ENCODE measurements at regions not wholly inside any gene's neighbourhood (a gene's known extent, or its start where the extent isn't known, plus 50 kb on each side); places are given as distances from the start of the nearest gene placed in this dataset.

- TF ChIP-seq, protein P1, sequence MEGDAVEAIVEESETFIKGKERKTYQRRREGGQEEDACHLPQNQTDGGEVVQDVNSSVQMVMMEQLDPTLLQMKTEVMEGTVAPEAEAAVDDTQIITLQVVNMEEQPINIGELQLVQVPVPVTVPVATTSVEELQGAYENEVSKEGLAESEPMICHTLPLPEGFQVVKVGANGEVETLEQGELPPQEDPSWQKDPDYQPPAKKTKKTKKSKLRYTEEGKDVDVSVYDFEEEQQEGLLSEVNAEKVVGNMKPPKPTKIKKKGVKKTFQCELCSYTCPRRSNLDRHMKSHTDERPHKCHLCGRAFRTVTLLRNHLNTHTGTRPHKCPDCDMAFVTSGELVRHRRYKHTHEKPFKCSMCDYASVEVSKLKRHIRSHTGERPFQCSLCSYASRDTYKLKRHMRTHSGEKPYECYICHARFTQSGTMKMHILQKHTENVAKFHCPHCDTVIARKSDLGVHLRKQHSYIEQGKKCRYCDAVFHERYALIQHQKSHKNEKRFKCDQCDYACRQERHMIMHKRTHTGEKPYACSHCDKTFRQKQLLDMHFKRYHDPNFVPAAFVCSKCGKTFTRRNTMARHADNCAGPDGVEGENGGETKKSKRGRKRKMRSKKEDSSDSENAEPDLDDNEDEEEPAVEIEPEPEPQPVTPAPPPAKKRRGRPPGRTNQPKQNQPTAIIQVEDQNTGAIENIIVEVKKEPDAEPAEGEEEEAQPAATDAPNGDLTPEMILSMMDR (IDR thresholded peaks at IDR 0.05; ENCODE audit: borderline replicate concordance, control extremely low read depth, extremely low read depth, insufficient read depth, missing control alignments) = no peak
- in situ Hi-C loops (cut with MboI; ENCODE audit: low sequenced_read_pairs, unreplicated experiment) = no loop called here
- DNase-seq (ENCODE audit: low spot score) = no peak
These were observed 395.8 kb upstream of the NPVF start for GRCh38 chr7:25624051-25624450.

GRCh38 chr7:25624833-25625232, 396.5 kb upstream of the NPVF start:
- TF ChIP-seq, protein P1 (IDR thresholded peaks at IDR 0.05; ENCODE audit: borderline replicate concordance, control extremely low read depth, extremely low read depth, insufficient read depth, missing control alignments) = no peak
- no peak for DNase-seq (ENCODE audit: low spot score)
- in situ Hi-C loops (cut with MboI; ENCODE audit: low sequenced_read_pairs, unreplicated experiment) = no loop called here

DNA sequence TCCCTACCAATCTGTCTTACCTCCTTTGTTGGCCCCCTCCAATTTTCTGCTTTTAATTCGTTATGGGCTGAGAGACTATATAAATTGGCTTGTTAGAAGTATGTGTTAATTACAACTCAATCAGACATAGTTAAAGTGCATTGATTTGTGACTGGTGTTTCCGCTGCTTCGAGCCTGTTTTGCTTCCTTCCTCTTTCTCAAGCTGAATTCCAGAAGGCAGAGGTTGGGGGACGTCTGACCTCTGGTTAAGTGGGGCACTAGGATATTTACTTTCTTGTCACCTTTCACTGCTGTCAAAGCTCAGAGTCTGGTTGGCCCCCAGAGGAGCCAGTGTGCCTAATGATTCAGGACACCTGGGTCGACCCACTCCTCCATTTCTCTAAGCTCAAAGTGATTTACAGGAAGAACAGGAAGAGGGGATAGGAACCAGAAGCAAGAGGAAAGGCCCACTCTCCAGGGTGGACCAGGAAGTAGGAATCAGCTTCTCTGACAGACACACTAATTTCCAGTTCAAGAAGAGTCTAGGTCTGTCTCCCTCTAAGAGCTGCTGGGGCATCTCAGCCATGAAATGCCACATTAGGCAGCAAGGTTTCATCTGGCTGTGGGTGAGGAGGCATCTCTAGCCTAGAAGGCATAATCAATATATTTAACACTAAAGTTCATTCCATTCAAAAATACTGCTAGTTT, 397.2 kb upstream of the NPVF start:
- no peak for DNase-seq (ENCODE audit: low spot score)
- in situ Hi-C loops (cut with MboI; ENCODE audit: low sequenced_read_pairs, unreplicated experiment) = no loop called here
- TF ChIP-seq, protein P1 (IDR thresholded peaks at IDR 0.05; ENCODE audit: borderline replicate concordance, control extremely low read depth, extremely low read depth, insufficient read depth, missing control alignments) = no peak

DNA sequence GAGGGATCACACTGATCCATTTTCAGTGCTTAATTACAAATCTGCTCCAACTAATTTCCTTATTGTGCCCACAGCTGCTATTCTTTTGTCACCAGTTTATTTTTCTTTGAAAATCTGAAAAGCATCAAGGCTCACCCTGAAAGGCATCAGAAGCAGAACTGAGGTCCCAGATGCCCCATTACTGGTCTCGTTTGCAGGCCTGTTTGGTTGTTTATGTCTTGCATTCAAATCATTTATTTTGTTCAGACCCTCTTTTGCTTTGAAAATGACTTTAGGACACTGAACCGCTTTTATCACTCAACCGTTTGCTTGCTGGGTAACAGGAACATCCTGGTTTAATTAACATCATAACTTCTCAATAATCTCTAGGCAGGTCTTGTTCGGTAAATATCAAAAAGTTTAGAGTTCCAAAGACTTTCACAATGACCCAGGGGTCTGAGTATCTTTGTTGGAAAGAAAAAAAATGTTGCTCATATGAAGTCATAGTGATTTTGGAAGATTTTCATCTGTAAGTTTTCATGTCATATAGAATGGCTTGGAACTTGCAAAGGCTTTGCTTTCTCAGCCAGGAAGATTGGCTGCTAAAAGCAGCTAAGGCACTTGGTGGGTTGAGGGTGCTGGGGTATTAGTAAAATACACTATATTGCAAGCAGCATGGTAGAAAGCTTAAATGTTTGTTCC, 398.3 kb upstream of the NPVF start:
- DNase-seq (ENCODE audit: low spot score) = no peak
- TF ChIP-seq, protein P1 (IDR thresholded peaks at IDR 0.05; ENCODE audit: borderline replicate concordance, control extremely low read depth, extremely low read depth, insufficient read depth, missing control alignments) = no peak
- in situ Hi-C loops (cut with MboI; ENCODE audit: low sequenced_read_pairs, unreplicated experiment) = no loop called here

- DNase-seq (ENCODE audit: low spot score) = no peak
- TF ChIP-seq, protein P1 (IDR thresholded peaks at IDR 0.05; ENCODE audit: borderline replicate concordance, control extremely low read depth, extremely low read depth, insufficient read depth, missing control alignments) = no peak
- in situ Hi-C loops (cut with MboI; ENCODE audit: low sequenced_read_pairs, unreplicated experiment) = no loop called here
These were observed 400.2 kb upstream of the NPVF start for GRCh38 chr7:25628446-25628845.

- TF ChIP-seq, protein P1 (IDR thresholded peaks at IDR 0.05; ENCODE audit: borderline replicate concordance, control extremely low read depth, extremely low read depth, insufficient read depth, missing control alignments) = no peak
- in situ Hi-C loops (cut with MboI; ENCODE audit: low sequenced_read_pairs, unreplicated experiment) = no loop called here
These were observed 404.3 kb upstream of the NPVF start for GRCh38 chr7:25632616-25633015.

More at GRCh38 chr7:25632616-25633015, 404.3 kb upstream of the NPVF start:
- no peak for DNase-seq (ENCODE audit: low spot score)
